K562 (cell line): ENCODE measurements at regions not wholly inside any gene's neighbourhood (a gene's known extent, or its start where the extent isn't known, plus 50 kb on each side); places are given as distances from the start of the nearest gene placed in this dataset.

ENCODE experiments used
- ATAC-seq: fragments of 200-7000 bp; cut with Tn5 transposase; 3 replicates; pipeline ENCODE4 v1.9.1; 2020; ENCODE audit warnings: moderate library complexity
- BruUV-seq: library from RNA; stranded (reverse); fragments of 400-500 nt; replicated peaks from 2 replicates; lab custom pipeline; 2021; lab: Mats Ljungman, UMichigan
- CTCF ChIA-PET: fragments of 300-600 bp; formaldehyde crosslinking; extraction: SDS; loops from one replicate; lab custom pipeline; 2021; ENCODE audit warnings: low intra/inter-chr PET ratio; lab: Yijun Ruan, JAX
- POLR2A ChIA-PET: fragments of 300-600, 350-650 bp; sonication (Branson Sonifier 250); formaldehyde crosslinking; extraction: SDS; loops from one replicate; lab custom pipeline; 2021; ENCODE audit warnings: antibody characterized with exemption, inconsistent platforms; lab: Yijun Ruan, JAX
- DNase-seq, 4 experiments: peaks; one replicate each; pipeline versions ENCODE4 v3.0.0 to v3.0.0-alpha.2; 2011 to 2018; ENCODE audit warnings: low spot score in 3 of 4, mixed read lengths in 3 of 4; ENCODE audit errors: extremely low read depth in 1 of 4
- FAIRE-seq: peaks from 2 replicates; lab custom pipeline; 2011; peaks lifted over from hg19 to GRCh38; lab: Jason Lieb, UNC
- H2AFZ ChIP-seq: 2 replicates; pipeline ENCODE4 v1.6.0; 2011; ENCODE audit warnings: low read depth, low read length, control low read depth, inconsistent platforms
- H3K27ac ChIP-seq: fragments of 200-600 bp; 3 replicates; pipeline ENCODE4 v1.8.0; 2011; ENCODE audit warnings: low read depth, mild to moderate bottlenecking, control low read depth, inconsistent platforms, low read length, moderate library complexity, mixed read lengths; ENCODE audit errors: extremely low read depth
- H3K27me3 ChIP-seq, 2 experiments: fragments of 300-600 bp in 1 of 2; 2 replicates in 1 of 2; 3 replicates in 1 of 2; pipeline versions ENCODE4 v1.6.0 to v1.8.0; 2011; ENCODE audit warnings: inconsistent platforms in 2 of 2, low read length in 2 of 2, mild to moderate bottlenecking in 1 of 2, mixed read lengths in 1 of 2, moderate library complexity in 1 of 2; ENCODE audit not compliant: control insufficient read depth in 2 of 2, insufficient read depth in 2 of 2
- H3K36me3 ChIP-seq: fragments of 300-600 bp; 3 replicates; pipeline ENCODE4 v1.8.0; 2011; ENCODE audit warnings: mild to moderate bottlenecking, low read length, inconsistent platforms; ENCODE audit not compliant: control insufficient read depth, insufficient read depth
- H3K4me1 ChIP-seq, 2 experiments: fragments of 200-600 bp in 1 of 2; replicated peaks in 1 of 2; 2 replicates in 1 of 2; 3 replicates in 1 of 2; pipeline versions ENCODE4 v1.5.1 to v1.8.0; 2011; ENCODE audit warnings: inconsistent platforms in 2 of 2, low read length in 2 of 2, mild to moderate bottlenecking in 1 of 2, mixed read lengths in 1 of 2, moderate library complexity in 1 of 2; ENCODE audit not compliant: control insufficient read depth in 2 of 2, insufficient read depth in 2 of 2
- H3K4me2 ChIP-seq: 2 replicates; pipeline ENCODE4 v1.6.1; 2011; ENCODE audit warnings: low read length, control low read depth, inconsistent platforms, mixed read lengths; ENCODE audit not compliant: insufficient read depth
- H3K4me3 ChIP-seq: fragments of 200-600 bp; sonication (generic), shearing (Covaris generic); 2 replicates; pipeline ENCODE4 v1.5.1; 2016; ENCODE audit warnings: control low read depth, inconsistent platforms
- H3K79me2 ChIP-seq: fragments of 200-600 bp; 3 replicates; pipeline ENCODE4 v1.8.0; 2011; ENCODE audit warnings: low read length, inconsistent platforms; ENCODE audit not compliant: control insufficient read depth, insufficient read depth
- H3K9ac ChIP-seq, 2 experiments: 2 replicates each; pipeline versions ENCODE4 v1.6.0 to v1.6.1; 2011; ENCODE audit warnings: low read depth in 2 of 2, low read length in 2 of 2, control low read depth in 1 of 2, inconsistent platforms in 1 of 2, mild to moderate bottlenecking in 1 of 2, mixed read lengths in 1 of 2; ENCODE audit not compliant: insufficient read depth in 1 of 2
- H3K9me1 ChIP-seq: one replicate; pipeline ENCODE4 v1.6.0; 2011; ENCODE audit warnings: inconsistent platforms, mild to moderate bottlenecking, low read length, moderate library complexity; ENCODE audit not compliant: control insufficient read depth, insufficient read depth
- H3K9me3 ChIP-seq: replicated peaks from 2 replicates; pipeline ENCODE4 v1.5.1; 2011; ENCODE audit warnings: low read depth, low read length, inconsistent platforms; ENCODE audit not compliant: control insufficient read depth, insufficient read depth
- H4K20me1 ChIP-seq: replicated peaks from 2 replicates; pipeline ENCODE4 v1.6.1; 2011; ENCODE audit warnings: low read length, inconsistent platforms, mixed read lengths; ENCODE audit not compliant: control insufficient read depth, insufficient read depth
- CEBPG ChIP-seq, 3 experiments: fragments of 200-800 bp in 1 of 3; sonication (Bioruptor generic) in 1 of 3; sonication (generic) in 1 of 3; formaldehyde crosslinking in 1 of 3; IDR thresholded peaks in 2 of 3; conservative IDR thresholded peaks in 1 of 3; 2 replicates each; pipeline versions ENCODE4 v1.6.1 to v1.8.0; 2016 to 2022; ENCODE audit warnings: missing compliant biosample characterization in 2 of 3, missing genetic modification characterization in 2 of 3, mild to moderate bottlenecking in 1 of 3, missing genetic modification reagents in 1 of 3
- MAFF ChIP-seq: IDR thresholded peaks from 2 replicates; pipeline ENCODE4 v1.6.1; 2012; ENCODE audit warnings: low read length, improper control_type of control experiment
- MAFG ChIP-seq: fragments of 450-650 bp; conservative IDR thresholded peaks from 2 replicates; pipeline ENCODE4 v1.6.1; 2016; ENCODE audit warnings: missing genetic modification characterization, missing compliant biosample characterization
- NELFE ChIP-seq: IDR thresholded peaks from 2 replicates; pipeline ENCODE4 v1.6.1; 2011; ENCODE audit warnings: mild to moderate bottlenecking; ENCODE audit not compliant: insufficient read depth, insufficient read length
- NFE2L1 ChIP-seq: fragments of 450-650 bp; IDR thresholded peaks from 2 replicates; pipeline ENCODE4 v1.6.1; 2016; ENCODE audit warnings: missing genetic modification characterization, low read depth, mild to moderate bottlenecking, missing compliant biosample characterization, moderate library complexity, borderline replicate concordance
- RBM25 ChIP-seq: fragments of 200-400 bp; formaldehyde crosslinking; IDR thresholded peaks from 2 replicates; pipeline ENCODE4 v1.6.1; 2018; ENCODE audit warnings: low read length, low read depth, moderate library complexity; ENCODE audit not compliant: severe bottlenecking
- ZNF146 ChIP-seq: IDR thresholded peaks from one replicate; pipeline ENCODE4 v1.6.1; 2018; ENCODE audit warnings: missing compliant biosample characterization; ENCODE audit not compliant: unreplicated experiment
- ZNF24 ChIP-seq: fragments of 450-650 bp; IDR thresholded peaks from 2 replicates; pipeline ENCODE4 v1.6.1; 2016
- WGBS: fragments of 100-300 bp; shearing (Covaris generic); methylation state at CpG from one replicate; pipeline ENCODE4 v1.1.6; 2016; ENCODE audit warnings: low coverage, mixed read lengths; ENCODE audit not compliant: insufficient coverage; ENCODE audit errors: missing lambda C conversion rate; 5-methylcytosine and 5-hydroxymethylcytosine counted together
- in situ Hi-C: fragments of 300-500 bp; cut with MboI; formaldehyde crosslinking; loops from 4 replicates; pipeline ENCODE4 v1.15.0; 2018; ENCODE audit warnings: inconsistent platforms, mixed read lengths
- intact Hi-C: fragments of 100-400 bp; cut with micrococcal nuclease; formaldehyde crosslinking; loops from 2 replicates; pipeline ENCODE4 v1.14.2; 2022
- TF ChIP-seq, protein P1 (sequence below): fragments of 250-450 bp; sonication (Bioruptor Pico); IDR thresholded peaks from 2 replicates; pipeline ENCODE4 v1.8.0; 2022; ENCODE audit warnings: moderate library complexity, mild to moderate bottlenecking, inconsistent platforms

DNA sequence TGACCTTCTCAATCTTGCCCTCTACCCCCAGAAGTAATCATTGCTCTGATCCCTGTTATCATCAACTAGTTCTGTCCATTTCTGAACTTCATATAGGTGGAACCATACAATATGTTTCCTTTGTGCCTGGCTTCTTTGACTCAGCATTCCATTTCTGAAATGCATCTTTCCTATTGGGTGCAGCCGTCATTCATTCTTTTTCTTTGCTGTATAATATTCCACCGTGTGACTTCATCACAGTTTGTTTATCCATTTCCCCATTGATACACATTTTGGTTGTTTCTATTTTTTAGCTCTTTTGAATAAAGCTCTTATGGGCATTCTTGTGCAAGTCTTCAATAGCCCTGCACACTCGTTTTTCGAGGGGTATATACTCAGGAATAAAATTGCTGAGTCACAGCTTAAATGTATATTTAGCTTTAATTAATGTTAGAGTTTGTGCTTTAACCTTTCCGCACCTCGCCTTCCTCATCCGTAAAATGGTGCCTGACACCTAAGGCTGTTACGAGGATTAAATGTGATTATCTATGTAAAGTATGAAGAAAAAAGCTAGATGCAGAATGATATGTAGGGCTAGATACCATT lies 491.6 kb downstream of the MIAT start:
- no peak overlapping the region for H2AFZ ChIP-seq
- no peak overlapping the region for H3K4me3 ChIP-seq
- no peak overlapping the region for H3K27ac ChIP-seq
- WGBS, result 23% methylated on average over 8 of the region's 8 CpGs
- no peaks in the 10 kb centered on the region for H4K20me1 ChIP-seq
- no peak overlapping the region for H3K9ac ChIP-seq
- FAIRE-seq (no peak), ATAC-seq (no peak), DNase-seq (no peak)
- CTCF ChIA-PET, result no interaction called here
- no peaks in the 10 kb centered on the region for H3K4me1 ChIP-seq
- H3K36me3 ChIP-seq, result no peaks in the 10 kb centered on the region
- no peaks in the 10 kb centered on the region for H3K9me1 ChIP-seq
- no peaks in the 10 kb centered on the region; a peak in 1 of 5 replicates for H3K27me3 ChIP-seq
- H3K4me2 ChIP-seq, result no peak overlapping the region
- H3K9me3 ChIP-seq, result no peaks in the 10 kb centered on the region
- no TSS peak for BruUV-seq
- no peaks in the 10 kb centered on the region for H3K79me2 ChIP-seq
- intact Hi-C loops (no loop called here), in situ Hi-C loops (no loop called here)
- POLR2A ChIA-PET, result interaction anchor here (0.6 to 0.7 kb wide), 2 partner anchors 21 to 199 kb away, joined by 3 read pairs; no protein-coding TSS in a partner anchor
- TF ChIP-seq NELFE (no peak), MAFG (tag) (peak; percentile 42), ZNF24 (peak; percentile 52; the same call in 1 of the 2 replicates), ZNF146 (CRISPR knock-in tag) (peak; percentile 83), CEBPG (CRISPR knock-in tag; IDR thresholded peaks at IDR 0.05) (no peak), CEBPG (tag; conservative IDR thresholded peaks at IDR 0.05 in 1 of 2, IDR thresholded peaks at IDR 0.05 in 1 of 2) (no peak), NFE2L1 (tag) (0 out of 2 replicates have a peak, but pooled peaks have one; percentile 13), RBM25 (peak; percentile 48), MAFF (peak; percentile 36; the same call in 1 of the 2 replicates)
- TF ChIP-seq, protein P1, sequence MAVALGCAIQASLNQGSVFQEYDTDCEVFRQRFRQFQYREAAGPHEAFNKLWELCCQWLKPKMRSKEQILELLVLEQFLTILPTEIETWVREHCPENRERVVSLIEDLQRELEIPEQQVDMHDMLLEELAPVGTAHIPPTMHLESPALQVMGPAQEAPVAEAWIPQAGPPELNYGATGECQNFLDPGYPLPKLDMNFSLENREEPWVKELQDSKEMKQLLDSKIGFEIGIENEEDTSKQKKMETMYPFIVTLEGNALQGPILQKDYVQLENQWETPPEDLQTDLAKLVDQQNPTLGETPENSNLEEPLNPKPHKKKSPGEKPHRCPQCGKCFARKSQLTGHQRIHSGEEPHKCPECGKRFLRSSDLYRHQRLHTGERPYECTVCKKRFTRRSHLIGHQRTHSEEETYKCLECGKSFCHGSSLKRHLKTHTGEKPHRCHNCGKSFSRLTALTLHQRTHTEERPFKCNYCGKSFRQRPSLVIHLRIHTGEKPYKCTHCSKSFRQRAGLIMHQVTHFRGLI, result no peak
